ENCODE measurements at regions not wholly inside any gene's neighbourhood (a gene's known extent, or its start where the extent isn't known, plus 50 kb on each side); places are given as distances from the start of the nearest gene placed in this dataset.

- ChIA-PET POLR2A (ENCODE audit: partially characterized antibody) (no interaction called here), CTCF (ENCODE audit: partially characterized antibody) (no interaction called here)
- Histone ChIP-seq H3K27ac (ENCODE audit: low read depth, low read length) (no peak overlapping the region), H3K36me3 (ENCODE audit: control insufficient read depth in 2 of 4, insufficient read depth in 4 of 4, low read length in 3 of 4) (no peaks in the 10 kb centered on the region), H2BK5ac (ENCODE audit: low read depth, low read length) (no peak overlapping the region), H3K4me3 (ENCODE audit: extremely low read depth in 1 of 4, insufficient read depth in 2 of 4, low read depth in 3 of 4, low read length in 4 of 4) (no peak overlapping the region), H3K18ac (ENCODE audit: extremely low read depth, low read length) (no peak overlapping the region), H3K23me2 (ENCODE audit: low read depth, low read length) (no peaks in the 10 kb centered on the region), H3K79me1 (ENCODE audit: low read depth, low read length) (no peaks in the 10 kb centered on the region), H4K5ac (ENCODE audit: insufficient read length, low read depth, low read length) (no peak overlapping the region), H3K14ac (ENCODE audit: insufficient read length) (no peak overlapping the region), H3K4me1 (replicated peaks in 1 of 4; ENCODE audit: control insufficient read depth in 3 of 4, insufficient read depth in 4 of 4, low read length in 3 of 4) (no peaks in the 10 kb centered on the region), H2BK15ac (ENCODE audit: low read length) (no peak overlapping the region), H3K4me2 (ENCODE audit: insufficient read depth in 1 of 2, low read depth in 2 of 2, low read length in 2 of 2) (no peak overlapping the region), H4K8ac (ENCODE audit: extremely low read depth, insufficient read depth, low read length) (no peak overlapping the region), H4K20me1 (replicated peaks in 1 of 2; ENCODE audit: control insufficient read depth in 1 of 2, insufficient read depth in 2 of 2, low read length in 2 of 2) (no peaks in the 10 kb centered on the region), H3K27me3 (replicated peaks in 1 of 4; ENCODE audit: control insufficient read depth in 3 of 4, extremely low read depth in 1 of 4, insufficient read depth in 3 of 4, low read length in 3 of 4) (no peaks in the 10 kb centered on the region), H2BK12ac (ENCODE audit: low read depth, low read length) (no peak overlapping the region), H3K23ac (ENCODE audit: insufficient read length) (no peak overlapping the region), H3K56ac (replicated peaks; ENCODE audit: insufficient read length, low read depth, low read length) (no peak overlapping the region), H3K9ac (replicated peaks in 1 of 4; ENCODE audit: extremely low read depth in 1 of 4, low read depth in 3 of 4, low read length in 3 of 4) (no peak overlapping the region), H2AFZ (ENCODE audit: low read length) (no peak overlapping the region), H2AK5ac (ENCODE audit: low read depth, low read length) (no peak overlapping the region), H2BK120ac (replicated peaks; ENCODE audit: low read depth, low read length) (no peak overlapping the region), H3K4ac (replicated peaks; ENCODE audit: insufficient read length, low read depth, low read length) (no peak overlapping the region), H3K9me3 (ENCODE audit: insufficient read depth in 2 of 2, low read depth in 1 of 2, low read length in 1 of 2) (0 out of 4 replicates have a peak, but pooled peaks cover 0 to 6% of the 10 kb centered on the region in 2 experiments), H2BK20ac (ENCODE audit: low read length) (no peak overlapping the region), H4K91ac (replicated peaks; ENCODE audit: insufficient read length, low read length) (no peak overlapping the region), H3K79me2 (ENCODE audit: control insufficient read depth in 1 of 2, insufficient read depth in 2 of 2, low read length in 2 of 2) (no peaks in the 10 kb centered on the region)
- DNase-seq (ENCODE audit: low read depth in 1 of 2, low spot score in 2 of 2) (no peak), FAIRE-seq (no peak)
- WGBS, 2 experiments (ENCODE audit: extremely low coverage in 1 of 2, insufficient coverage in 1 of 2, insufficient read length in 1 of 2, insufficient replicate concordance in 2 of 2, low coverage in 1 of 2, low lambda C conversion rate in 2 of 2, missing lambda C conversion rate in 1 of 2): 79% methylated on average over 1 of the region's 1 CpG; no CpG with 5 or more reads in 1 of the 2 experiments
- TF ChIP-seq RFX5 (IDR thresholded peaks at IDR 0.05; ENCODE audit: borderline replicate concordance, low read depth, low read length) (no peak), POLR2A (IDR thresholded peaks at IDR 0.05; ENCODE audit: control extremely low read depth in 1 of 2, low read depth in 2 of 2, low read length in 2 of 2) (no peak), RXRA (IDR thresholded peaks at IDR 0.05; ENCODE audit: insufficient read depth, low read depth, low read length) (no peak), BCL11A (IDR thresholded peaks at IDR 0.05; ENCODE audit: low read depth in 2 of 2, low read length in 2 of 2) (no peak)
These were observed 111.6 kb upstream of the MAN1A1 start for GRCh38 chr6:119461187-119461586.
